Activated CD4-positive, alpha-beta memory T cell treated with anti-CD3 and anti-CD28 coated beads for 36 hours (primary cell): ENCODE measurements at regions not wholly inside any gene's neighbourhood (a gene's known extent, or its start where the extent isn't known, plus 50 kb on each side); places are given as distances from the start of the nearest gene placed in this dataset.
"Not testable (repeated sequence)": the region's sequence is repeated elsewhere in the genome, so short reads cannot be mapped to it uniquely, and the experiment has no call there.

Experiments used
- CTCF ChIA-PET: fragments of 350-600 bp; sonication (Branson Sonifier 250); formaldehyde crosslinking; loops from one replicate; lab custom pipeline; 2021; ENCODE audit warnings: antibody characterized with exemption, inconsistent platforms; lab: Charles Lee
- POLR2A ChIA-PET: fragments of 350-600 bp; sonication (Branson Sonifier 250); formaldehyde crosslinking; loops from one replicate; lab custom pipeline; 2021; ENCODE audit warnings: antibody characterized with exemption; lab: Charles Lee
- DNase-seq: peaks from one replicate; pipeline ENCODE4 v3.0.0-alpha.2; 2020
- H3K27ac Mint-ChIP-seq: one replicate; pipeline ENCODE4 v1.8.0; 2021; ENCODE audit warnings: mixed read lengths
- H3K27me3 Mint-ChIP-seq: one replicate; pipeline ENCODE4 v1.8.0; 2021; ENCODE audit warnings: mixed read lengths
- H3K36me3 Mint-ChIP-seq: one replicate; pipeline ENCODE4 v1.8.0; 2021; ENCODE audit warnings: mixed read lengths
- H3K4me1 Mint-ChIP-seq: one replicate; pipeline ENCODE4 v1.8.0; 2021; ENCODE audit warnings: low read depth, mixed read lengths
- H3K4me3 Mint-ChIP-seq: one replicate; pipeline ENCODE4 v1.8.0; 2021; ENCODE audit warnings: mild to moderate bottlenecking, mixed read lengths
- H3K9me3 Mint-ChIP-seq: one replicate; pipeline ENCODE4 v1.8.0; 2021; ENCODE audit warnings: mixed read lengths
- intact Hi-C: fragments of 100-400 bp; cut with micrococcal nuclease; formaldehyde crosslinking; loops from one replicate; pipeline ENCODE4 v1.15.1; 2023

DNA sequence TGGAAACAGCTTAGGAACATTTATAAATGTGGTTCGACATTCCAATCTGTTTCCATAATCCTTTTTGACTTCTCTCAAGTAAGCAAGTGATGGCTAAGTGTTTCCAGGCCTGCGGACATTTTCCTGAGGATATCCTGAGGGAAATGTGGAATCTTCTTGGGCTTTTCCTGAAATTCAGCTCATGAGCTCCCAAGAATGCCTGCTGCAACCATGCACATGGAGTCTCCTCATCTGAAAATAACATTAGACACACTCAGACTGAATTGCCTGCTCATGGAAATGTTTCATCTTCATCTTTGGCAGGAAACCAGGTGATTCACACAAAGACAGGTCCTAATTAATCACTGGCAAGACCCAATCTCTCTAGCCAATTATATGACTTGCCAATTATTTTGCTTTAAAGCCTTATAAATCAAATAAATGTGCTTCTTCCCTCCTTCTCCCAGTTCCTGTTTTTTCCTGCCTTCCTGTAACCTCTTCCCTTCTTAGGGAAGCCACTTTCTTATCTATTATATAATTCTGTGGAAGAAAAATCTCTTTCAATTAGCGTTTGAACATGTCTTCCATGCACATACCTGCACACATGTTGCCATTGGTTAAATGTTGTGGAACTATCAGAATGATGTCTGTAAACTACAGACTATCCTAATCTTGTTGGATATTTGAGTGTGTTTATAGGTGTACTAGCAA, 104.6 kb upstream of the MXRA5 start:
- POLR2A ChIA-PET = no interaction called here
- Mint-ChIP-seq H3K4me1 (no peaks in the 10 kb centered on the region), H3K4me3 (no peak overlapping the region), H3K27me3 (peaks cover 1% of the 10 kb centered on the region), H3K36me3 (no peaks in the 10 kb centered on the region), H3K27ac (no peak overlapping the region), H3K9me3 (peaks cover 2% of the 10 kb centered on the region)
- CTCF ChIA-PET = no interaction called here
- no peak for DNase-seq
- intact Hi-C loops = no loop called here

- no peak for DNase-seq
- intact Hi-C loops = no loop called here
- Mint-ChIP-seq H3K4me3 (no peak overlapping the region), H3K27ac (no peak overlapping the region), H3K27me3 (peaks cover 1% of the 10 kb centered on the region), H3K36me3 (no peaks in the 10 kb centered on the region), H3K9me3 (peaks cover under 1% of the 10 kb centered on the region), H3K4me1 (no peaks in the 10 kb centered on the region)
- ChIA-PET POLR2A (no interaction called here), CTCF (no interaction called here)
These were observed 102.8 kb upstream of the MXRA5 start for GRCh38 chrX:3449287-3449686.

GRCh38 chrX:3448563-3448962, 102.1 kb upstream of the MXRA5 start:
- H3K27ac Mint-ChIP-seq = no peak overlapping the region
- H3K4me3 Mint-ChIP-seq = no peak overlapping the region
- H3K27me3 Mint-ChIP-seq = peaks cover 1% of the 10 kb centered on the region
- no peaks in the 10 kb centered on the region for H3K4me1 Mint-ChIP-seq
- POLR2A ChIA-PET = no interaction called here
- CTCF ChIA-PET = no interaction called here
- no peaks in the 10 kb centered on the region for H3K36me3 Mint-ChIP-seq
- intact Hi-C loops = no loop called here
- no peaks in the 10 kb centered on the region for H3K9me3 Mint-ChIP-seq
- DNase-seq = no peak

GRCh38 chrX:3445806-3446490, 99.5 kb upstream of the MXRA5 start:
- H3K4me1 Mint-ChIP-seq = no peaks in the 10 kb centered on the region
- no peak overlapping the region for H3K27ac Mint-ChIP-seq
- intact Hi-C loops = no loop called here
- DNase-seq = no peak
- CTCF ChIA-PET = no interaction called here
- H3K36me3 Mint-ChIP-seq = no peaks in the 10 kb centered on the region
- H3K4me3 Mint-ChIP-seq = no peak overlapping the region
- H3K27me3 Mint-ChIP-seq = peaks cover 1% of the 10 kb centered on the region
- no peaks in the 10 kb centered on the region for H3K9me3 Mint-ChIP-seq
- POLR2A ChIA-PET = interaction anchor here (0.6 kb wide), 1 partner anchor 585 kb away, joined by 3 read pairs; no protein-coding TSS in a partner anchor

DNA sequence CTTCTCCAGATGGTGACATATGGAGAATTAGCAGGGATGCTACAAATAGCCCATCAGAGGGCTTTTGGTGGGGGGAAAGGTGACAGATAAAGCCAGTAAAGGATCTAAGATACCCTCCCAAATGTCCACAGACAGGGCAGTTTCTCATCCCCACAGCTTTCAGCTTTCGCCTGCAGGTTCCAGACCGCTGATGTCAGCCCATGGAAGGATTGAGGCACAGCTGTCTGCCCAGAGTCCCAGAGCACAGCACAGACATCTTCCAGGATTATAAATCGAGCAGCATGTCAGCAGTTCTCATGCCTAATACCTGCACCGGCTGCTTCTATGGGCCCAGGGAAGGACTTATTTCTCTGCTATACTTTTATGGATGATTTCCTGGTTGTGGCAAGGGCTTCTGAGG, 96.7 kb upstream of the MXRA5 start:
- Mint-ChIP-seq H3K4me3 (no peak overlapping the region), H3K4me1 (no peaks in the 10 kb centered on the region), H3K27me3 (peaks cover 1% of the 10 kb centered on the region), H3K27ac (no peak overlapping the region), H3K9me3 (no peaks in the 10 kb centered on the region), H3K36me3 (no peaks in the 10 kb centered on the region)
- ChIA-PET CTCF (no interaction called here), POLR2A (no interaction called here)
- no peak for DNase-seq
- intact Hi-C loops = no loop called here

DNA sequence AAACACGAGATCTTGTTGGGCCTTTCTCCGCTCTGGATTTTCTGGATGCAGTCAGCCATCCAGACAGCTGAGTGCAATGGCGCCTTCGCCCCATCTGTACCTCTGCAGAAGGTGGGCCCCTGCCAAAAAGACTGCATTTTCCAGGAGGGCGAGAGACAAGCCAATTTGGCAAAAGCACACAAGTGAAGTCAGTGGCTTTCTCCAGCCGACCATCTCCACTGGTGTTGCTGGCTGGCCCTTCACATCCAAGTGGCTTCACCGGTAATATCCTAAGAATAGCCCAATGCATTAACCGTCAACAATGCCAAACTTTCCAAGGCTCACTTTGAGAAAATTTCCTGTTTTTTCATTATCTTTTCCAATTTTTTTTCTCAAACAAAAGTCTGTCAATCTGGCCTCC, 96.2 kb upstream of the MXRA5 start:
- H3K27ac Mint-ChIP-seq = no peak overlapping the region
- intact Hi-C loops = no loop called here
- ChIA-PET POLR2A (no interaction called here), CTCF (no interaction called here)
- DNase-seq = no peak
- no peaks in the 10 kb centered on the region for H3K4me1 Mint-ChIP-seq
- H3K4me3 Mint-ChIP-seq = no peak overlapping the region
- H3K27me3 Mint-ChIP-seq = no peaks in the 10 kb centered on the region
- no peaks in the 10 kb centered on the region for H3K36me3 Mint-ChIP-seq
- no peaks in the 10 kb centered on the region for H3K9me3 Mint-ChIP-seq

DNA sequence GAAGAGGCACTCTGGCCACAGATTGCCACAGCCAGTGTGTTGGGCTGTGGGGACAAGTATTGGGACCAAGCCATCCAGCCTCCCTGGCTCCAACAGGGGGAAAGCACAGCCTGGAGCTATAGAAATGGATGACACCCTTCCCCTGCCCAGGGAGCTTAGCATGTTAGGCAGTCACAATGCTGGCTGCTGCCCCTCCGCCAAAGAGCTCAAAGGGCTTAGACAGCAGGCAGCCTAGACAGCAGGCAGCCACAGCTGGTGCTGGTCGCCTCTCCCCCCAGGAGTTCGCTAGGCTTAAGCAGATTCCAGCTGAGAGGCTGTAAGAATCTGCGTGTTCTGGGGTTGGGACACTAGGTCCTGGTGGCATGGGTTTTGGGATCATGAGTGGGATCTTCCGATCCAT, 94.5 kb upstream of the MXRA5 start:
- no peaks in the 10 kb centered on the region for H3K27me3 Mint-ChIP-seq
- H3K27ac Mint-ChIP-seq = no peak overlapping the region
- H3K4me3 Mint-ChIP-seq = no peak overlapping the region
- H3K9me3 Mint-ChIP-seq = no peaks in the 10 kb centered on the region
- intact Hi-C loops = no loop called here
- H3K36me3 Mint-ChIP-seq = no peaks in the 10 kb centered on the region
- ChIA-PET CTCF (no interaction called here), POLR2A (no interaction called here)
- no peaks in the 10 kb centered on the region for H3K4me1 Mint-ChIP-seq
- DNase-seq = no peak

- intact Hi-C loops, CTCF ChIA-PET, H3K4me1 Mint-ChIP-seq, DNase-seq, H3K27ac Mint-ChIP-seq, POLR2A ChIA-PET, H3K36me3 Mint-ChIP-seq, H3K4me3 Mint-ChIP-seq, H3K27me3 Mint-ChIP-seq, H3K9me3 Mint-ChIP-seq: not testable (repeated sequence)
These were observed 89.5 kb upstream of the MXRA5 start for GRCh38 chrX:3435916-3436315.

DNA sequence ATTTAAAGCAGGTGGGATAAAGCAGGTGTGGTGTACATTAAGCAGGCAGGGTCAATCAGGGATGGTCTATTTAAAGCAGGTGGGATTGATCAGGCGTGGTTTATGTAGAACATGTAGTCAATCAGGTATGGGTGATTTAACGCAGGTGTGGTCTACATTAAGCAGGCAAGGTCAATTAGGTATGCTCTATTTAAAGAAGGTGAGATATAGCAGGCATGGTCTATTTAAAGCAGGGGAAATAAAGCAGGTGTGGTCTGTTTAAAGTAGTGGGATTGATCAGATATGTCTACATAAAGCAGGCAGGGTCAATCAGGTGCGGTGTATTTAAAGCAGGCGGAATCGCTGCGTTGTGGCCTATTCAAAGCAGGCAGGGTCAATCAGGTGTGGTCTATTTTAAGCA, 88.6 kb upstream of the MXRA5 start:
- Mint-ChIP-seq H3K4me3 (no peak overlapping the region), H3K9me3 (no peaks in the 10 kb centered on the region), H3K27me3 (no peaks in the 10 kb centered on the region), H3K27ac (no peak overlapping the region), H3K36me3 (no peaks in the 10 kb centered on the region), H3K4me1 (no peaks in the 10 kb centered on the region)
- ChIA-PET CTCF (no interaction called here), POLR2A (no interaction called here)
- DNase-seq = no peak
- intact Hi-C loops = no loop called here

- intact Hi-C loops = no loop called here
- H3K4me3 Mint-ChIP-seq = no peak overlapping the region
- no peak overlapping the region for H3K27ac Mint-ChIP-seq
- no peaks in the 10 kb centered on the region for H3K27me3 Mint-ChIP-seq
- POLR2A ChIA-PET = no interaction called here
- no peak for DNase-seq
- H3K36me3 Mint-ChIP-seq = no peaks in the 10 kb centered on the region
- CTCF ChIA-PET = no interaction called here
- no peaks in the 10 kb centered on the region for H3K4me1 Mint-ChIP-seq
- H3K9me3 Mint-ChIP-seq = no peaks in the 10 kb centered on the region
These were observed 82.3 kb upstream of the MXRA5 start for GRCh38 chrX:3428792-3429191.

DNA sequence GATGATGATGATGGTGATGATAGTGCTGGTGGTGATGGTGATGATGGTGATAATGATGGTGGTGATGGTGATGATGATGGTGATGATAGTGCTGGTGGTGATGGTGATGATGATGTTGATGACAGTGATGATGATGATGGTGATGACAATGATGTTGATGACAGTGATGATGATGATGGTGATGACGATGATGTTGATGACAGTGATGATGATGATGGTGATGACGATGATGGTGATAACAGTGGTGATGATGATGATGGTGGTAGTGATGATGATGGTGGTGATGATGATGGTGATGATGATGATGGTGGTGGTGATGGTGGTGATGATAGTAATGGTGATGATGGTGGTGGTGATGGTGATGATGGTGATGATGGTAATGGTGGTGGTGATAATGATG, 80.1 kb upstream of the MXRA5 start:
- ChIA-PET POLR2A (no interaction called here), CTCF (no interaction called here)
- H3K9me3 Mint-ChIP-seq = no peaks in the 10 kb centered on the region
- H3K4me1 Mint-ChIP-seq = no peaks in the 10 kb centered on the region
- no peak for DNase-seq
- no peak overlapping the region for H3K4me3 Mint-ChIP-seq
- intact Hi-C loops = no loop called here
- H3K27me3 Mint-ChIP-seq = no peaks in the 10 kb centered on the region
- H3K36me3 Mint-ChIP-seq = no peaks in the 10 kb centered on the region
- no peak overlapping the region for H3K27ac Mint-ChIP-seq

DNA sequence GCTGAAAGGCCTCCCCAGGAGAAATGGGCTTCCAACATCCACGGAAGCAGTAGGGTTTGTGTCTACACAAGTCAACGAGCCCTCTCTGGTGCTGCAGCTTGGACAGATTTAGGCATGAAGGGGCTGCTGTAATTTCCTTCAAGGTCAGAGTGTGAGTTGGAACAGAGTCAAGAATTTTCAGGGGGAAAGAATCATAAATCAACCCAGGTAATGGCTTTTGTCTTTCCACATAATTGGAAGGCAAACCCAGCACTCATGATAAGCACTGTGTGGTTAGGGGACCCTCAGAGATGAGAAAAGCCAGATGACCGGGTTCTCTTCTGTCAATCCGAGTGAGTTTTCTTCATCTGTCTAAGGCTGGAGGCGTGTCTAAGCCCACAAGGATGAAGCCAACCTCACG, 78.6 kb upstream of the MXRA5 start:
- intact Hi-C loops = no loop called here
- Mint-ChIP-seq H3K27ac (no peak overlapping the region), H3K4me1 (no peaks in the 10 kb centered on the region), H3K27me3 (peaks cover 1% of the 10 kb centered on the region), H3K4me3 (no peak overlapping the region), H3K36me3 (no peaks in the 10 kb centered on the region), H3K9me3 (no peaks in the 10 kb centered on the region)
- POLR2A ChIA-PET = no interaction called here
- no peak for DNase-seq
- CTCF ChIA-PET = no interaction called here

- peaks cover 1% of the 10 kb centered on the region for H3K27me3 Mint-ChIP-seq
- POLR2A ChIA-PET = no interaction called here
- no peaks in the 10 kb centered on the region for H3K36me3 Mint-ChIP-seq
- H3K27ac Mint-ChIP-seq = no peak overlapping the region
- H3K4me1 Mint-ChIP-seq = no peaks in the 10 kb centered on the region
- no peak for DNase-seq
- CTCF ChIA-PET = no interaction called here
- H3K4me3 Mint-ChIP-seq = no peak overlapping the region
- intact Hi-C loops = no loop called here
- no peaks in the 10 kb centered on the region for H3K9me3 Mint-ChIP-seq
These were observed 73.9 kb upstream of the MXRA5 start for GRCh38 chrX:3420316-3420715.
